D341Med (cell line): ENCODE measurements at regions not wholly inside any gene's neighbourhood (a gene's known extent, or its start where the extent isn't known, plus 50 kb on each side); places are given as distances from the start of the nearest gene placed in this dataset.

ENCODE experiments used
- DNase-seq: peaks from one replicate; pipeline ENCODE4 v3.0.0; 2012; ENCODE audit warnings: low spot score

DNA sequence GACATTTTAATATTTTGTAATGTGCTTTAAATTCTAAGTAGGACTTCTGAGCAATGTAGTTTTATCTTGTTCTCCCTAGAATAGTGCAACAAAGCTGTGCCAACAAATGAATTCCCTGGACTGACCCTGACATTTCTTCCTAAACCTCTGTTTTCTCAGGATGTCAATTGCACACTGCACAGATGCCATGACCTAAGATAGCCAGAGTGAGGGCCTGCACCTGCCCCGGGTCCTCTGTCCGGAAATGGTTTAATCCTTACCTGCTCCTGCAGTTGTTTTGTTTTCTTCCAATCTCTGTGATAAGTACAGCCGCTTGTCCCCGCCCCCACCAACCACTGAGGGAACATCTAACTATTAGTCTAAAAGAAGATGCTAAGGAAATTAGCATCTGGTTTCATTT, 831.5 kb downstream of the GALC start:
- no peak for DNase-seq

DNA sequence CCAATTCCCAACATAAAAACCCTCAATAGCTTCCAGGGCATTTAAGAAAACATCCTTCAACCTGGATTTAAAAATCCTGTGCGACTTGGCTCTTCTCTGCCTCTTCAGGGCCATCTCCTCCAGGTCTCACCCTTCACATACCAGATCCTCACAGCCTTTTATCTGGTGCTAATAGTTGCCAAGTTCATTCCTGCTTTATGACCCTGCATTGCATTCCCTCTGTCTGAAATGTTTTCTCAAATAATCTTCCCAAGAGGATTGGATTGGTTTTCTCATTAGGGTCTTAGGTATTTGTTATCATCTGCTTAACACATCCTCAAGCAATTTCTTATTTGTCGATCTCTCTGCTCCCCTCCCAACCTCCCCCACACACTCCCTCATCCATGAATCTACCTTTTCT, 832.0 kb downstream of the GALC start:
- no peak for DNase-seq

DNA sequence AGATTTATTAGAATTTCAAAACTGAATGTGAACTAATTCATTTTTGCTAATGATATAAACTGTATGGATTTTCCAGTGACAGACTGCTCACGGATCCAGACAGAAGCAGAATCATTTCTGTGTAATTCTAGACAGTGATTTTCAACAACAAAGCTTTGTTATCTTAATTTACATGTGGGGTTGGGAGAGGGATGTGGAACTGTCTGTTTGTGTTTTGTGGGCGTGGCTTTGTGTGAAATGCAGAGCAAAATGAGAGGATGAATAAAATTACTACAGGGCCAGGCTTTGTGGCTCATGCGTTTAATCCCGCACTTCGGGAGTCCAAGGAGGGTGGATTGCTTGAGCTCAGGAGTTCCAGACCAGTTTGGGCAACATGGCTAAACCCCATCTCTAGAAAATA, 834.7 kb downstream of the GALC start:
- no peak for DNase-seq

DNA sequence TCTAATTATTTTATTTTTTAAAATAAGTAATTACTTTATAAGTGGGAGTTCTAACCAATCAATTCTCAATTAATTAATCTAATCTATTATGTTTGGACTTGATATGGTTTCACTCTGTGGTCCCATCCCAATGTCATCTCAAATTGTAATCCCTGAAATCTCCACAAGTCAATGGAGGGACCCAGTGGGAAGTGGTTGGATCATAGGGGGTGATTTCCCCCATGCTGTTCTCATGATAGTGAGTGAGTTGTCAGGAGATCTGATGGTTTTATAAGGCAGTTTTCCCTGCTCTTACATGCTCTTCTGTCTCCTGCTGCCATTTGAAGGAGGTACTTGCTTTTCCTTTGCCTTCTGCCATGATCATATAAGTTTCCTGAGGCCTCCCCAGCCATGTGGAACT, 836.1 kb downstream of the GALC start:
- DNase-seq, result no peak

DNA sequence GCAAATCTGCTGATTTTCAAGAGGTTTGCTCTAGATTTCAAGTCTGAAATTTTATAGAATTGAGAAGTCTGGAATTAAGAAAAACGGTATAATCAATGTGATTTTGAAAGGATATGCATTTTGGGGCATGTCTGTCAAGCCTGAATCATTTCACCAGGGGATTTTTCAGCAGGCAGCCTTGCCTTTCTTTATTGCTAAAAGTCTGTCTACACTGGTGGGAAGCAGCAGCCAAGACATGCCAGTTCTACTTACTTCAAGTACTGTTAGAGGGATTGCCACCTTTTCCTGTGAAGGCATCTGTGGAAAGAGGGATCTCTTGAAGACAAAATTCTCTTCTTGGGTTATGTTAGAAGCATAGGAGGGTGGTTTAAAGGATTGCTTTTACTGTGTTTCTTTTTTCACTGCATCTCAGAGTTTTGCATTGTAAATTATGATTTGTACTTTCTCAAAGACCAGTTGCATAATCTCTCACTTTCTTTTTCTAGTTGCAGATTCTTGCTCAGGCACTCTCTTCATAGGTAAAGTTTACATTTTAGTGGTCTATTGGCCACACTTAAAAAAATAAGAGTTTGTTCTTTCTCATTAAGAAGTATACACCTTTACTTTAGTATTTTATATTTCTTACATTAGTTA, 837.0 kb downstream of the GALC start:
- DNase-seq, result no peak

DNA sequence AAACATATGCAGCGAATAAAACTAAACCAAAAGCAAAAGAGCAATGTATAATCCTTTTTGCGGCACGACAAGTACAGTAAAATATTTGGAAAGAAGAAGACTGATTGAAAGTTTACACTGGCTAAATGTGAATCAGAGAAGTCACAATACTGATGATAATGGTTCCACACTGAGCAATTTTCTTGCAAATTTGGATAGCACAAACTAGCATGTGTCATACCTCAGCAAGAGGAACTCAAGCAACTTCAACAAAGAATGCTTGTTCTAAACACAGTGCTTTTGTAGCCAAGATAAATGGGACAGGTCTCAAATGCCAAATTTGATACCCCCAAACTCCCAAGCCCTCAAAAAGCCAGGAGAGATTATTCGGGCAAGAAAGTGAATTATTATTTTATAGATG, 839.1 kb downstream of the GALC start:
- no peak for DNase-seq

DNA sequence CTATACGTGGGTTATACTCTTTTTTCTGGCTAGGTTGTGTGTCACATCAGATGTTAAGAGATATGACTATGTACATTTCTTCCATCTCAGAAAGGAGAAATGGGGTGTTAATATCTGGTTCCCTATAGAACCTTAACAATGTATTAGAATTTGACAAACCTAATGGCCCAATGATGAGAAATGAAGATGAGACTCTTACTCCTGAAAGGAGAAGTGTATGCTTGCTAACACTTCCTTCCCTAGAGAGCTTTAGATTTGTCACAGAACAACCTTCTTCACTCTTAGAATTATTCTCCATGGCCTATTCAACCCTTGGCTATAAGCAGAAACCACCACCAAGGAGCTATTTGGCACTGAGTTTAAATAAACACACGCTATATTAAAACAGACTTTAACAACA, 839.6 kb downstream of the GALC start:
- no peak for DNase-seq

DNA sequence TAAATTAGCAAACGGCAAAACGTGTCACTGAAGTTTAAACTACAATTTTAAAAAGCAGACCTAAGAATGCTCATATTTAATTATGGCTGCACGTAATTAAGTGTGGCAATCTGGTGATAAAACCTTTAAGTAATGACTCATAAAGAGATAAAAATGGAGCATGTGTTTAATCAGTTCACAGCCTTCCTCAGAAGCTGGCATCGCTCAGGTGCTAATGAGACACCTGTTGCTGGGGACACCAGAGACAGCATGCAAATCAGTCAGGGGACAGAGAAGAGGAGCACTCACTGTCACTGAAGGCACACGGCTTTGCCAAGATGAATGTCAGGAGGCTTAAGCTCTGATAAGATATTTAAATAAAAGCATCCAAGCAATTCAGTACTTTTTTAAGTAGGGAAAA, 840.3 kb downstream of the GALC start:
- peak; percentile 43 for DNase-seq

DNA sequence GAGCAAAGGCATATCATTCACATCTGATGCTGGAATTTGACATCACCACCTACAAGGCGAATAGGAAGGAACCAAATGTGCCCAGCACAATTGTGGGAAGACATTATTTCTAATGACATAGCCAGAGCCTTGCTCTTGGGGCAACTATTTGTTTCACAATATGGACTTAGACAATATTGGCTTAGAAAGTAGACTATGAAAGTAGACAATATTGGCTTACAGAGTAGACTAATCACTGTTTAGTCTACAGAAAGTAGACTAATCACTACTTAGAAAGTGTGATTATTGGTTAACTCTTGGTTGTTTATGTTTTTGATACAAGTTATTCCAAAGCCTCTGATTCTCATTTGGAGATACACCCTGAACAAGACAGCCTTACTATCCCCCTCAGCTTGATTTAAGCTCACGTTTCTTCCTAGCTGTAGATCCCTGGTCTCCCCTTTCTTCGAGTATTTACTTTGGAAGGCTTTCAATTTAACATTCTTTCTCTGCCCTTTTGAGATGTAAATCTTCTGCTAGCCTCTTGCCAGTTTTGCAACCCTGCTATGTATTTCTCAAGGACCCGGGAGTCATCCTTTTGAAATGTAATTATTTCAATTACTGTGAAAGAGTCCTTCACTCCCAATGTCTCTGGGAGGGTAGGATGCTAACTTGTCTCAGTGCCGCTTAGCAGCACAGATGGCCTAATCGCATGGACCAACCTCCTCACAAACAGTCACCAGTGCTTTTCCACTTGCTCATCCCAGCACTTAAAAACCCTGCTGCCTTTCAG, 843.2 kb downstream of the GALC start:
- no peak for DNase-seq

DNA sequence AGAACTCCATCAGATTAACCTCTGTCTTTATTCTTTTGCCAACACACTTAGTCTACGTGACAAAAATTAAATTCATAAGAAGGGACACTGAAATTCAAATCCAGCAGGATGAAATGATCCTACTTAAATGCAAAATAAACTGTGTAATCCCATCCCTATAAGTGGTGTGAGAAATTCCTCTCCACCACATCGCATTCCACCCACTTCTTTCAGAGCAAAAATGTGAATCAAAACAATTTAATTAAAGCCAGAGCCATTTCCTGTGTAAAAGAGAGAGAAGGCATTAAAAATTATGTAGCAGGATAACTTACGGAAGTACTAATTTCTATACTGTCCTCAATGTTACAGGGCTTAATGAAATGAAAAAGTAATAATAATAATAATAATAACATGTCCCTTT, 844.3 kb downstream of the GALC start:
- no peak for DNase-seq

DNA sequence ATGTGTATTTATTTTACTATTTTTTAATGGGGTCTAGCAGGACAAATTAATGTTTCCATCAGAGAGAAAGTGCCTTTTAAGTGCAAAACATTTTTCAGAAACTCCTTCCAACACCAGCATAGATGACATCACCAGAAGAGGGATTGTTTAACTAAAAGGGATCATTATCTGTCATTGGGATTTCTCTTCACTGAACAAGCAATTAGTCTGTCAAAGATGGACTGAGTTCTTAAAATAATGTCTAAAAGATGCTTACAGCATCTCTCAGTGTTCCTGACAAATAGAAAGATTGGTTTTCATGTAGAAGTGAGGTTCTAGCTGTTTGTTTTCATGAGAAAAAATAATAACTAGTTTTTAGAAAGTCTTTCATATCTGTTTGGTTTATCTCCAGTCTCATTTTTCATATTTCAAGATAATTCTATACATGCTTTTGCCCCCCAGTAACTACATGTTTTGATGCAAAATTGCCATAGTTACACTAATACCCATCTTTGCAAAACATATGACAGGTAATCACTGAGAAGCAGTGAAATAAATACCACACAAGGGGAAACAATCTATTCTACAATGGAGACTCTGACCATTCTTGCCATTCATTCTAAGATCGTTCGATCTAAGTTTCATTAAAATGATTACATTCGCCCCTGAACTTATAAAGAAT, 850.3 kb downstream of the GALC start:
- no peak for DNase-seq

DNA sequence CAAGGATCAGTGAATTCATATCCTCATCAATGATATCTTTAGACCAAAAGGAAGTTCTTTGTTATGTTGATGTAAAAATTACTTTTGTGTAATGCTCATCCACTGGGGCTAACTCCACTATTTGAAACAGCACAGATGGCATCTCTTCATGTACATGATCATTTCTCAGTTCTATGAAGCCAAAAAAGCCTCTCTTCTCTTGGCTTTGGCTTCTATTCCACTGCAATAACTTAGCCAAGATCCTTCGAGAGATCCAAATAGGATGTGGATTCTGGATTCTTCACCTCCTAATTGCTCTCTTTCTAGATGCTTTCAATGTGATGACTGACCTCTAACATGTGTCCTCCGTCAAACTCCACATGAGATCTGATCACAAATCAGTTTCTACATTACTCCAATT, 851.2 kb downstream of the GALC start:
- no peak for DNase-seq

DNA sequence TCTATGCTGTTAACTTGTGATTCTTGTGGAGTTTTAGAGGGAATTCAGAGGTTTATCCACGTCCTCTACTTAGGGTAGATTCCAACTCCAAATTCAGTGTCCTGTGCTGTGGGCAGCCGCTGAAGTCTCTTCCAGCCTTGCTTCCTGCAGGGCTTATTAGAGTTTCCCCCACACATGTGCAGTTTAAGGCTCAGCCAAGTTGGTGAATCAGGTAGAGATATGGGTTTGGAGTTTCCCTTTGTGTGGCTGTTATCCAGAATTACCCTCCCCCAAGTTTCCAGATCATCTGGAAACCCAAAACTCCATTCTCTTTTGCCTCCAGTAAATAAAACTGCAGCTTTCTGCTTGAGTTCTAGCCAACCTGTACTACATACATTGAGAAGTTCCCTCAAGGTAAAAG, 853.7 kb downstream of the GALC start:
- no peak for DNase-seq

DNA sequence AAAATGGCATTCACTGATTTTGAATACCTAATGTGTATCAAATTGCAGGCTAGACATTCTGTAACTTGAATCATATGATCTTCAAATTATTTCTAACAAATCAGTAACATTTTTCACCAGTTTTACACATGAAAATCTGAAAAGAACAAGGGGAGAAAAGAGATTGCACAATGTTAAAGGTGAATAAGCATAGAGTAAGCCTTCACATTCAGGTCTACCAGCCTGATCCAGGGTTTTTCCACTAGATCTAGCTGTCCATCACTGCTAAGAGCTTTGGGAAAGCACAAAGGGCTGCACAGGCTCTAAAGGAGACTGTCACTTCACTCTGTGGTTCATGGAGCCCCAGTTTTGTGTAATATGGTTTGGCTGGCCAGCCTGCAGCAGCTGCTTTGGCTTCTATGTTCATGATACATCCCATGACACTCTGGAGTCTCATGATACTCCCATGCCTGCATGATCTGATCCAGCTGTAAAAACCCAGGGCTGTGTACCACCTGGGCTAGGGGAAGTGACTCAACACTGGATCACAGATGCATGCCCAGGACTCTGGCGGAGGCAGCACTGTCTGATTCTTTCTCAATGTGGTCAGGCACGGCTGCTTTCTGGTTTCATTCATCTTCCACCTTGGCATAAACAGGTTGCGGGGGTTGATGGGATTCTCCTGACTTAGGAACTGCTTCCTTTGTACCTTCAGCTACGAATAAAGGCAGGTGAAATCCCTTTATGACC, 859.7 kb downstream of the GALC start:
- DNase-seq, result no peak

DNA sequence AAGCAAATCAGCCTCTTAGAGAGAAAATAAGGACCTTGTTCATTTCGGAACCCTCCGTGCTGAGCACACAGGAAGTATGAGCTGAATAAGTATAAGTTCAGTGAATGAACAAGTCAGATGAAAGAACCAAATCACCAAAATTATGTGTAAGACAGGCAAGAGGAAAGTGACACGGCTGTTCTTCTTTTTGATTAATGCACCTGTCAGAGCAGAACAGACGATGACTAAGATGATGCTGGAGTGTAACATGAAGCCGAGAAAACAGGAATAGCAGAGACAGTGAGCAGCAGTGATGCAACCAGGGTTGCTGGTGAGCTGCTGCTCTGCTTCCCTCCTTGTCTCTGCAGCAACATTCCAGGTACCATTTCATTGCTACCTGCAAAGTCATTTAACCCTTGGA, 861.1 kb downstream of the GALC start:
- DNase-seq, result no peak

DNA sequence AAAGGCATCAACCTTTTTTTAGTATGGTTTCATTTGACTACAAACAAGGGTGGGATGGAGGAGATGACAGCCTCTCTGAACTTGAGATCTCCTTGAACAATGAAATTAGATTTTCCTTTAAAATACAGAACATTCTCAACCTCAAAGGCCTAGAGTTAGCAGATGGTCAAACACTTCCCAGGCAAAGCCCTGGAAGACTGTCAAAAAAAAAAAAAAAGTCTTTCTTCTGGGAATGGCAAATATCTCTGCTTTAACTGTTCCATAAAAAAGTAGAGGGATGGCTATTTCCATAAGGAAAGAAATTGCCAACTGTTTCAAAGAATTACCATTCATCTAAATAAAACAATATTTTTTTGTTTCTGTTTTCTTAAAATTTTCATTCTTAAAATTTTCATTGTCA, 870.8 kb downstream of the GALC start:
- DNase-seq, result no peak

DNA sequence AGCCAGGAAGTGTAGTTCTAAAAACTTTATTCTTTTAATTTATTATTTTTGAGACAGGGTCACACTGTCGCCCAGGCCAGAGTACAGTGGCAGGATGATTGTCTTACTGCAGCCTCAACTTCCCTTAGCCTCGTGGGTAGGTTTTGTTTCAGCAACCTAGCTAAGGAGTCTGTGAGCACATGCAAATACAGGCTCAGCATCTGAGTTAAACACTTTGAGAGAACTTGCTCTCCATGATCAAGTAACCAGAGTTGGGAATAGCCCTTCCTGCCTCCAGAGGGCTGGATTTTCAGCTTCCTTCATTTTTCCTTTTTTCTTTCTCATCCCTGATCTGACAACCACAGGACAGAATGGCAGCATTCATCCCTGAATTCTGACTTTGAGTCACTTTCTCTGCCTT, 871.3 kb downstream of the GALC start:
- no peak for DNase-seq

DNA sequence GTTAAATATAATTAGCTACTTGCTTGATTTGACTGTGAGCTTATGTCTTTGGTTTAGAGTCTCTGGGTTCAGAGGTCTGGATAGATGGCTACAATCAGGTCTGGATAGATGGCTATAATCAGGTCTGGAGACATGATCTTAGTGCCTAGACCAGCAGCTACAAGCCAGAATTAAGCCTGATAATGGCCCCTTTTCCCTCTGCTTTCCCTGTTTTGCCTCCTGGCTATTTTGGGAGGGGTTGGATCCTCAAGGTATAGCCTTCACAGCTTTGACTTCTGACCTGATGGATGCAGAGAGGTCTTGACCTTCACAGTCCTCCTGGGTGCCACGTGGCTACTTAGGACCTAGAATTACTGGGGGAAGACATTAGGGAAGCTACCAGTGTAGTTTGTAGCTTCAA, 877.7 kb downstream of the GALC start:
- DNase-seq, result no peak

DNA sequence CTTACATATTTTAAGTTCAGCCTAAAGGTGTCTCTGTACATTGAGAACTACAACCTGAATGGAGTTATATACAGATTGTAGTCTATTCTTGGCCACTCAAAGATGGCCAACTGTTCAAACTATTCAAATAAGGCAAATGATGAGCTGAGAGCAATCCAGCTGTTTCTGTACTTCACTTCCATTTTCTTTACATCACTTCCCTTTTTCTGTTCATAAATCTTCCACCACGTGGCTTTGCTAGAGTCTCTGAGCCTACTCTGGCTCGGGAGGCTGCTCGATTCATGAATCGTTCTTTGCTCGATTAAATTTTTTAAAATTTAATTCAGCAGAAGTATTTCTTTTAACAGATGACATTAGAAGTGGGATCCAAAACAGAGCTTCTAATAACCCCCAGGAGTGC, 879.7 kb downstream of the GALC start:
- no peak for DNase-seq

DNA sequence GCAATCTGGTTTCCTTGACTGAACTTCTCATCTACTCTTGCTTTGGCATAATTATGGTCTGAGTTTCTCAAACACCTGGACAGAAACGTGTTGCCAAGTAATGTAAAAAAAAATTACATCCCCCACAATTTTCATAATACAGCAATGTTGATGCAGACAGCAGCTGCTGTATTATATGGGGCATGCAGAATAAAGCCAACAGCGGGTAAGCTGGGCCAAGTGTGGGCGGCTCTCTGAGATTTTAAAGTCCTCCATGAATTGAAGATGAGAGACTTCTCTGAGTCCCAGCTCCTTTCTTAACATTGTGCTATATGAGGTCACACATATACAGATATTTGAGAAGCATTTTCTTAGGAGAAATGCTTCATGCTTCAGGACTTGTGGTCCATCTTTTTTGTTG, 881.2 kb downstream of the GALC start:
- no peak for DNase-seq

DNA sequence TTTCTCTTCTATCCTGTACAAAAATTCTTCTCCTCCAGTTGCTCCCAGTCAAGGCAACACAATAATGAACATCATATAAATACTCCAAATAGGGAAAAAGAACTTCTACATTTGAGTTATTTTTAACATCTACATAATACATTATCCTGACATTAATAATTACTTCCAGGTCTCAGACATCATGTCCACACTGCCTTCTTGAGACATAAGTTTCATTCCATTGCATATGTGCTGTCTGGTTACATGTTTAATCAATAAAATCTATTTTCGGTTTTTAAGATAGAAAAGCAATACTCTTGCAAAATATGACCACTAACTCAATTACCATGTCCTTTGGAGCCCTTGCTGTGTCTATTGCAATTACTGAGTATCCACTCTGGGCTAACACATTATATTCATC, 881.9 kb downstream of the GALC start:
- no peak for DNase-seq

DNA sequence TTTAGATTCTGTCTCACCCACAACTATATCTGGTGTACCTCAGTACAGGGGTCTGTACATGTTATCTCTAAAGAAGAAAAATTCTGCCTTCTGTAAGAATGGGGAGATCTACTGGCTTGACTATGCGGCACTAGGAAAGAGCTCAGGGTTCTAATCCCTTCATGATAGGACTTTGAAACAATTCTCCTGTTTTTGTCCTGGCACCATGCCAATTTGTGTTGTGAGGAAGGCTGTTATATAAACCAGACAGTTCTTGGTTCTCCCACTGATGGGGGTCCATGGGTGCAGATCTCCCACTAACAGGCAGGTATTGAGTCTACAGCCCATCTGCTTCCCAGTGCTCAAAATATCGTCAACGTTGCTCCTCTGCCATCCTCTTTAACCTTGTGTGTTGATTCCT, 883.7 kb downstream of the GALC start:
- DNase-seq, result no peak

DNA sequence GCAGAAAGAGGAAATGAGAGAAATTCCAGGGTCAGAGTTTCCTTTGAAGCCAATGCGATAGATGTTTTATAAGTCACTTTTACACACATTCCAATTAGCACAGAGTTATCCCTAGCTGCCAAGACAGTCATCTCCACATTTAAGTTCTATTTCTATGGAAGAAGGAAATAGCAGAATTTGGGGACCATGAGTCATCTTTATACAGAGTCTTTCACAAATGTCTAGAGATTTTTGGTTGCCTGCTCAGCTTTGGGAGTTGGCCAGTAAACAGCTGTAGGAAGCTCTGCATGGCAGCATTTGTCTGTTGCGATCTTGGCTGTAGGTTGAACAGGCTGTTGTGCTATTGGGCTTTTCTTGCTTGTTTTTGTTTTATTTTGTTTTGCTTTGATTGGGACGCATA, 884.3 kb downstream of the GALC start:
- DNase-seq, result no peak
